GM12878 (cell line): ENCODE measurements at regions not wholly inside any gene's neighbourhood (a gene's known extent, or its start where the extent isn't known, plus 50 kb on each side); places are given as distances from the start of the nearest gene placed in this dataset.

Experiments used
- ATAC-seq: fragments of 200-7000 bp; cut with Tn5 transposase; 3 replicates; pipeline ENCODE4 v1.9.1; 2020; ENCODE audit warnings: mild to moderate bottlenecking, moderate library complexity
- BruUV-seq: library from RNA; stranded (reverse); fragments of 400-500 nt; replicated peaks from 2 replicates; lab custom pipeline; 2021; lab: Mats Ljungman, UMichigan
- CTCF ChIA-PET: fragments of 300-600 bp; sonication (Branson Sonifier 250); formaldehyde crosslinking; extraction: SDS; loops from one replicate; lab custom pipeline; 2021; ENCODE audit warnings: inconsistent platforms; lab: Yijun Ruan, JAX
- POLR2A ChIA-PET: fragments of 350-600 bp; formaldehyde crosslinking; extraction: SDS; loops from one replicate; lab custom pipeline; 2021; ENCODE audit warnings: inconsistent platforms; lab: Charles Lee
- RAD21 ChIA-PET: fragments of 300-600 bp; sonication (Branson Sonifier 250); formaldehyde crosslinking; loops from one replicate; lab custom pipeline; 2023; ENCODE audit warnings: antibody characterized with exemption; ENCODE audit not compliant: unreplicated experiment; lab: Charles Lee
- SMC1A ChIA-PET: fragments of 300-600 bp; sonication (Branson Sonifier 250); formaldehyde crosslinking; loops from one replicate; lab custom pipeline; 2023; ENCODE audit not compliant: unreplicated experiment, uncharacterized antibody; lab: Charles Lee
- DNase-seq: peaks from one replicate; pipeline ENCODE4 v3.0.0-alpha.2; 2011; ENCODE audit warnings: low read depth, low spot score
- FAIRE-seq: peaks from 3 replicates; lab custom pipeline; 2011; peaks lifted over from hg19 to GRCh38; lab: Jason Lieb, UNC
- H2AFZ ChIP-seq: 2 replicates; pipeline ENCODE4 v1.6.0; 2011; ENCODE audit warnings: low read depth, low read length, control low read depth; ENCODE audit not compliant: control insufficient read depth
- H3K27ac ChIP-seq: 2 replicates; pipeline ENCODE4 v1.5.1; 2011; ENCODE audit warnings: control low read depth; ENCODE audit not compliant: control insufficient read depth, insufficient read depth
- H3K27me3 ChIP-seq, 2 experiments: replicated peaks in 1 of 2; 2 replicates each; pipeline versions ENCODE4 v1.6.0 to v1.6.1; 2011; ENCODE audit warnings: low read length in 1 of 2; ENCODE audit not compliant: control insufficient read depth in 2 of 2, insufficient read depth in 2 of 2
- H3K36me3 ChIP-seq, 2 experiments: 2 replicates each; pipeline ENCODE4 v1.5.1; 2011; ENCODE audit warnings: low read length in 1 of 2; ENCODE audit not compliant: control insufficient read depth in 2 of 2, insufficient read depth in 2 of 2
- H3K4me1 ChIP-seq: 2 replicates; pipeline ENCODE4 v1.6.1; 2011; ENCODE audit warnings: mild to moderate bottlenecking, low read length, moderate library complexity, mixed read lengths; ENCODE audit not compliant: control insufficient read depth, insufficient read depth
- H3K4me2 ChIP-seq: 2 replicates; pipeline ENCODE4 v1.6.0; 2011; ENCODE audit warnings: control low read depth; ENCODE audit not compliant: control insufficient read depth, insufficient read depth
- H3K4me3 ChIP-seq: fragments of 200-600 bp; sonication (generic); 2 replicates; pipeline ENCODE4 v1.5.1; 2016
- H3K79me2 ChIP-seq: 2 replicates; pipeline ENCODE4 v1.6.0; 2011; ENCODE audit warnings: low read length; ENCODE audit not compliant: control insufficient read depth, insufficient read depth
- H3K9ac ChIP-seq: 2 replicates; pipeline ENCODE4 v1.8.0; 2011; ENCODE audit warnings: low read length, control low read depth, mixed read lengths; ENCODE audit not compliant: control insufficient read depth, insufficient read depth
- H3K9me3 ChIP-seq: replicated peaks from 3 replicates; pipeline ENCODE4 v1.5.1; 2011; ENCODE audit warnings: mild to moderate bottlenecking, low read length; ENCODE audit not compliant: control insufficient read depth, insufficient read depth
- H4K20me1 ChIP-seq: 2 replicates; pipeline ENCODE4 v1.6.0; 2011; ENCODE audit not compliant: control insufficient read depth, insufficient read depth
- CREB1 ChIP-seq: IDR thresholded peaks from 2 replicates; pipeline ENCODE4 v1.6.1; 2012; ENCODE audit warnings: low read depth, mild to moderate bottlenecking, inconsistent platforms
- HDAC6 ChIP-seq: fragments of 200-600 bp; sonication (generic); IDR thresholded peaks from one replicate; pipeline ENCODE4 v1.8.0; 2017; ENCODE audit warnings: antibody characterized with exemption; ENCODE audit not compliant: unreplicated experiment
- JUND ChIP-seq: IDR thresholded peaks from 2 replicates; pipeline ENCODE4 v1.6.1; 2012; ENCODE audit warnings: low read depth, mild to moderate bottlenecking, low read length, improper control_type of control experiment, moderate library complexity
- SMAD5 ChIP-seq: IDR thresholded peaks from 2 replicates; pipeline ENCODE4 v1.6.1; 2016; ENCODE audit warnings: antibody characterized with exemption, low read depth
- WRNIP1 ChIP-seq: IDR thresholded peaks from 2 replicates; pipeline ENCODE4 v1.6.1; 2011; ENCODE audit warnings: low read depth, low read length, improper control_type of control experiment, borderline replicate concordance
- ZBED1 ChIP-seq: IDR thresholded peaks from 2 replicates; pipeline ENCODE4 v1.6.1; 2016; ENCODE audit warnings: borderline replicate concordance
- ZNF217 ChIP-seq: fragments of 450-650 bp; IDR thresholded peaks from 2 replicates; pipeline ENCODE4 v1.6.1; 2017; ENCODE audit warnings: antibody characterized with exemption, mild to moderate bottlenecking
- ZNF274 ChIP-seq: IDR thresholded peaks from one replicate; pipeline ENCODE4 v1.8.0; 2011; ENCODE audit not compliant: insufficient read length, insufficient read depth
- in situ Hi-C: fragments of 300-500 bp; cut with MboI; formaldehyde crosslinking; loops from 9 replicates; pipeline ENCODE4 v1.14.3; 2018; ENCODE audit warnings: mixed read lengths
- intact Hi-C: fragments of 100-400 bp; cut with micrococcal nuclease; formaldehyde crosslinking; loops from one replicate; pipeline ENCODE4 v1.14.2; 2022; ENCODE audit not compliant: unreplicated experiment
- TF ChIP-seq, protein P1 (sequence below): IDR thresholded peaks from 2 replicates; pipeline ENCODE4 v1.6.1; 2012; ENCODE audit warnings: mild to moderate bottlenecking, low read depth, low read length
- TF ChIP-seq, protein P2 (sequence below): fragments of 450-650 bp; IDR thresholded peaks from 2 replicates; pipeline ENCODE4 v1.6.1; 2016; ENCODE audit warnings: mild to moderate bottlenecking, moderate library complexity, borderline replicate concordance
- TF ChIP-seq, protein P3 (sequence below): fragments of 450-650 bp; formaldehyde crosslinking; IDR thresholded peaks from 2 replicates; pipeline ENCODE4 v1.4.0; 2022; ENCODE audit warnings: mild to moderate bottlenecking, moderate library complexity

DNA sequence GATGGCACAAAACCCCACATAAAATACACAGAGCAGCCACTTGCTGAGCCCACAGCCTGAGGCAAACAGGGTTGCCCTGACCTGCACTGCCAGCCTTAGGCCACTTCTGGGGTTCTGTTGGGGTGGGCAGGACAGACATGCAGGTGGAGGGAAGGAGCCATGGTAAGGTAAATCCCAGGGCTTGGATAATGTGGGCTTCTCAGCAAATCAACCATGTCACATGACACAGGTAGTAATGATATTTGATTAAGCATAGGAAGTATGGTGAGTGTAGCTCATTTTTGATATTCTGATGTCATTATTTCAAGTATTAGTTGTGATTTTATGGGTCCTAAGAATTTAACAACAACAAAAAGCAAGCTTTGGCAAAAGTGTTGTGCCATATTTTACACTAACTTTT, 124.6 kb downstream of the FOXA2 start:
- H3K79me2 ChIP-seq = no peaks in the 10 kb centered on the region
- H3K9me3 ChIP-seq = no peaks in the 10 kb centered on the region
- no peak overlapping the region for H3K4me3 ChIP-seq
- no peak overlapping the region for H3K9ac ChIP-seq
- no peak overlapping the region for H2AFZ ChIP-seq
- FAIRE-seq (no peak), ATAC-seq (no peak), DNase-seq (no peak)
- in situ Hi-C loops = no loop called here
- CTCF ChIA-PET = no interaction called here
- POLR2A ChIA-PET = no interaction called here
- SMC1A ChIA-PET = no interaction called here
- H3K4me2 ChIP-seq = no peak overlapping the region
- intact Hi-C loops = no loop called here
- H3K27me3 ChIP-seq = no peaks in the 10 kb centered on the region
- RAD21 ChIA-PET = no interaction called here
- H3K4me1 ChIP-seq = no peaks in the 10 kb centered on the region
- H3K36me3 ChIP-seq = no peaks in the 10 kb centered on the region
- no peaks in the 10 kb centered on the region for H4K20me1 ChIP-seq
- H3K27ac ChIP-seq = no peak overlapping the region
- BruUV-seq = no TSS peak
- TF ChIP-seq JUND = no peak
- no peak for TF ChIP-seq SMAD5
- TF ChIP-seq CREB1 = no peak
- TF ChIP-seq HDAC6 = no peak
- TF ChIP-seq, protein P1, sequence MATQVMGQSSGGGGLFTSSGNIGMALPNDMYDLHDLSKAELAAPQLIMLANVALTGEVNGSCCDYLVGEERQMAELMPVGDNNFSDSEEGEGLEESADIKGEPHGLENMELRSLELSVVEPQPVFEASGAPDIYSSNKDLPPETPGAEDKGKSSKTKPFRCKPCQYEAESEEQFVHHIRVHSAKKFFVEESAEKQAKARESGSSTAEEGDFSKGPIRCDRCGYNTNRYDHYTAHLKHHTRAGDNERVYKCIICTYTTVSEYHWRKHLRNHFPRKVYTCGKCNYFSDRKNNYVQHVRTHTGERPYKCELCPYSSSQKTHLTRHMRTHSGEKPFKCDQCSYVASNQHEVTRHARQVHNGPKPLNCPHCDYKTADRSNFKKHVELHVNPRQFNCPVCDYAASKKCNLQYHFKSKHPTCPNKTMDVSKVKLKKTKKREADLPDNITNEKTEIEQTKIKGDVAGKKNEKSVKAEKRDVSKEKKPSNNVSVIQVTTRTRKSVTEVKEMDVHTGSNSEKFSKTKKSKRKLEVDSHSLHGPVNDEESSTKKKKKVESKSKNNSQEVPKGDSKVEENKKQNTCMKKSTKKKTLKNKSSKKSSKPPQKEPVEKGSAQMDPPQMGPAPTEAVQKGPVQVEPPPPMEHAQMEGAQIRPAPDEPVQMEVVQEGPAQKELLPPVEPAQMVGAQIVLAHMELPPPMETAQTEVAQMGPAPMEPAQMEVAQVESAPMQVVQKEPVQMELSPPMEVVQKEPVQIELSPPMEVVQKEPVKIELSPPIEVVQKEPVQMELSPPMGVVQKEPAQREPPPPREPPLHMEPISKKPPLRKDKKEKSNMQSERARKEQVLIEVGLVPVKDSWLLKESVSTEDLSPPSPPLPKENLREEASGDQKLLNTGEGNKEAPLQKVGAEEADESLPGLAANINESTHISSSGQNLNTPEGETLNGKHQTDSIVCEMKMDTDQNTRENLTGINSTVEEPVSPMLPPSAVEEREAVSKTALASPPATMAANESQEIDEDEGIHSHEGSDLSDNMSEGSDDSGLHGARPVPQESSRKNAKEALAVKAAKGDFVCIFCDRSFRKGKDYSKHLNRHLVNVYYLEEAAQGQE = no peak
- no peak for TF ChIP-seq ZNF274
- TF ChIP-seq, protein P2, sequence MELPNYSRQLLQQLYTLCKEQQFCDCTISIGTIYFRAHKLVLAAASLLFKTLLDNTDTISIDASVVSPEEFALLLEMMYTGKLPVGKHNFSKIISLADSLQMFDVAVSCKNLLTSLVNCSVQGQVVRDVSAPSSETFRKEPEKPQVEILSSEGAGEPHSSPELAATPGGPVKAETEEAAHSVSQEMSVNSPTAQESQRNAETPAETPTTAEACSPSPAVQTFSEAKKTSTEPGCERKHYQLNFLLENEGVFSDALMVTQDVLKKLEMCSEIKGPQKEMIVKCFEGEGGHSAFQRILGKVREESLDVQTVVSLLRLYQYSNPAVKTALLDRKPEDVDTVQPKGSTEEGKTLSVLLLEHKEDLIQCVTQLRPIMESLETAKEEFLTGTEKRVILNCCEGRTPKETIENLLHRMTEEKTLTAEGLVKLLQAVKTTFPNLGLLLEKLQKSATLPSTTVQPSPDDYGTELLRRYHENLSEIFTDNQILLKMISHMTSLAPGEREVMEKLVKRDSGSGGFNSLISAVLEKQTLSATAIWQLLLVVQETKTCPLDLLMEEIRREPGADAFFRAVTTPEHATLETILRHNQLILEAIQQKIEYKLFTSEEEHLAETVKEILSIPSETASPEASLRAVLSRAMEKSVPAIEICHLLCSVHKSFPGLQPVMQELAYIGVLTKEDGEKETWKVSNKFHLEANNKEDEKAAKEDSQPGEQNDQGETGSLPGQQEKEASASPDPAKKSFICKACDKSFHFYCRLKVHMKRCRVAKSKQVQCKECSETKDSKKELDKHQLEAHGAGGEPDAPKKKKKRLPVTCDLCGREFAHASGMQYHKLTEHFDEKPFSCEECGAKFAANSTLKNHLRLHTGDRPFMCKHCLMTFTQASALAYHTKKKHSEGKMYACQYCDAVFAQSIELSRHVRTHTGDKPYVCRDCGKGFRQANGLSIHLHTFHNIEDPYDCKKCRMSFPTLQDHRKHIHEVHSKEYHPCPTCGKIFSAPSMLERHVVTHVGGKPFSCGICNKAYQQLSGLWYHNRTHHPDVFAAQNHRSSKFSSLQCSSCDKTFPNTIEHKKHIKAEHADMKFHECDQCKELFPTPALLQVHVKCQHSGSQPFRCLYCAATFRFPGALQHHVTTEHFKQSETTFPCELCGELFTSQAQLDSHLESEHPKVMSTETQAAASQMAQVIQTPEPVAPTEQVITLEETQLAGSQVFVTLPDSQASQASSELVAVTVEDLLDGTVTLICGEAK = no peak
- TF ChIP-seq, protein P3, sequence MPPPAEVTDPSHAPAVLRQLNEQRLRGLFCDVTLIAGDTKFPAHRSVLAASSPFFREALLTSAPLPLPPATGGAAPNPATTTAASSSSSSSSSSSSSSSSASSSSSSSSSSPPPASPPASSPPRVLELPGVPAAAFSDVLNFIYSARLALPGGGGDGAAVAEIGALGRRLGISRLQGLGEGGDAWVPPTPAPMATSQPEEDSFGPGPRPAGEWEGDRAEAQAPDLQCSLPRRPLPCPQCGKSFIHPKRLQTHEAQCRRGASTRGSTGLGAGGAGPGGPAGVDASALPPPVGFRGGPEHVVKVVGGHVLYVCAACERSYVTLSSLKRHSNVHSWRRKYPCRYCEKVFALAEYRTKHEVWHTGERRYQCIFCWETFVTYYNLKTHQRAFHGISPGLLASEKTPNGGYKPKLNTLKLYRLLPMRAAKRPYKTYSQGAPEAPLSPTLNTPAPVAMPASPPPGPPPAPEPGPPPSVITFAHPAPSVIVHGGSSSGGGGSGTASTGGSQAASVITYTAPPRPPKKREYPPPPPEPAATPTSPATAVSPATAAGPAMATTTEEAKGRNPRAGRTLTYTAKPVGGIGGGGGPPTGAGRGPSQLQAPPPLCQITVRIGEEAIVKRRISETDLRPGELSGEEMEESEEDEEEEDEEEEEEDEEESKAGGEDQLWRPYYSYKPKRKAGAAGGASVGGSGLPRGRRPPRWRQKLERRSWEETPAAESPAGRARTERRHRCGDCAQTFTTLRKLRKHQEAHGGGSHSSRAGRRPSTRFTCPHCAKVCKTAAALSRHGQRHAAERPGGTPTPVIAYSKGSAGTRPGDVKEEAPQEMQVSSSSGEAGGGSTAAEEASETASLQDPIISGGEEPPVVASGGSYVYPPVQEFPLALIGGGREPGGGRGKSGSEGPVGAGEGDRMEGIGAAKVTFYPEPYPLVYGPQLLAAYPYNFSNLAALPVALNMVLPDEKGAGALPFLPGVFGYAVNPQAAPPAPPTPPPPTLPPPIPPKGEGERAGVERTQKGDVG (CRISPR knock-in tag) = no peak
- no peak for TF ChIP-seq ZBED1
- TF ChIP-seq WRNIP1 = no peak
- no peak for TF ChIP-seq ZNF217
